SW480 (cell line): ENCODE measurements at regions not wholly inside any gene's neighbourhood (a gene's known extent, or its start where the extent isn't known, plus 50 kb on each side); places are given as distances from the start of the nearest gene placed in this dataset.
A peak's percentile ranks its signal among the peaks of the same experiment; 100 is the strongest.

Experiments used
- DNase-seq: peaks from one replicate; pipeline ENCODE4 v3.0.0-alpha.2; 2016; ENCODE audit warnings: low spot score

DNA sequence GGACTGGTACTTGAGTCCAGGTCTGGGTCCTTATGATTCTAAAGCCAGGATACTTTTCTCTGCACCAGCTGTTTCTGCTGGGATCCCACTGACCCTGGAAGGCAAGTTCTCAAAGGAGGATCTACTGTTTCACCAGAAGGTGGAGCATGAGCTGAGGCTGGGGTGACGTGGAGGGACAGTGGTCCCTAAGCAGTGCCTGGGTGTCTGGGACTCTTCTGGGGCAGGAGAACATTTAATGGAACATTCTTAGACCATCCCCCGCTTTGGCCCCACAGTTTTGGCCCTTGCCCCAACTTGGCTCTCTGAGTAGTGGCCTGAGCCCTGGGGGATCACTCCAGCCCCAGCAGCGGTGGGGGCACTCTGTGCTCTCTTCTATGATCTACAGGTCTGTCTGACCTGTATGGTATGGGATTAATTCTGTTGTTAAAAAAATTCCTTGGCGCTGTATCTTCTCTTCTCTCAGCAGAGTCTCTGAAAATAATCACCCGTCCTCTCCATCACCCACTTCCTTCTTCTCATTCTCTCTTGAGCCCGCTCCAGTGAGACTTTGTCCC lies 60.3 kb upstream of the CSF3R start:
- peak; percentile 24 for DNase-seq

DNA sequence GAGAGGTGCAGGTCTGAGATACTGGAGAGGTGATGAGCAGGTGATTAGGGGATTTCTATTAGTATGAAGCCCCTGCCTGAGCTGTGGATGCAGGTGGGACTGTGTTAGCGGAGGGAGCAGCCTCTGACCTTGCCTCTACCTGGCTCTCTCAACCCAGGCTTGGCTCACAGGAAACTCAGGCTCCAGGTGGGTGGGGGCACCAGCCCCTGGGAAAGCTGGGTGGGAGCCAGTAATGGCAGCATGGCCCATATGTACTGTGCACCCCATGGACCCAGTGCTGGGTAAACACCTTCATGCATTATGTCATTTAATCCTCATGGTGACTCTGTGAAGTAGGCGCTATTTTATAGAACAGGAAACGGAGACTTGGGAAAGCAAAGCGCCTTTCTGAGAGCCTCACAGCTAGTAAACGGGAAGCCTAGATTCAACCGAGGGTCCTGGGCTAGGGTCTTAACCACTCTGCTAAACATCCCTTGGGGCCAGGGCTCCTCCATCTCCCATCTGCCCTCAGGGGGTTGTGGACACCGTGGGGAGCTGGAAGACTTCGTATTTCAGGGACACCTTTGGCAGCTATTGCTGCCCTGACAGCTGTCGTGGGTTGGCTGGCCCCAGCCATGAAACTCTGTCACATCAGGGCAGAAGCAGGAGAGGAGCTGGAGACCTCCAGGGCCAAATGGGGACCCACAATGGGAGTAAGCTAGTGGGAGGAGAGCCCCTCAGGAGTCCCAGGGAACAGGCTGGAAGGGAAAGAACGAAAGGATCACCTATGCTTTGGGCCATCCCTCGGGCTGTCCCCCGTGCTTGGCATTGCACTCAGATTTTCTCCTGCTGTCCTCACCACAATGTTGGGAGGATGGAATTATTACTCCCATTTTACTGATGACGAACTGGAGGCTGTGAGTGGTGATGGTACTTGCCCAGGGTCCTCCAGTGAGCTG lies 59.6 kb upstream of the CSF3R start:
- no peak for DNase-seq

DNA sequence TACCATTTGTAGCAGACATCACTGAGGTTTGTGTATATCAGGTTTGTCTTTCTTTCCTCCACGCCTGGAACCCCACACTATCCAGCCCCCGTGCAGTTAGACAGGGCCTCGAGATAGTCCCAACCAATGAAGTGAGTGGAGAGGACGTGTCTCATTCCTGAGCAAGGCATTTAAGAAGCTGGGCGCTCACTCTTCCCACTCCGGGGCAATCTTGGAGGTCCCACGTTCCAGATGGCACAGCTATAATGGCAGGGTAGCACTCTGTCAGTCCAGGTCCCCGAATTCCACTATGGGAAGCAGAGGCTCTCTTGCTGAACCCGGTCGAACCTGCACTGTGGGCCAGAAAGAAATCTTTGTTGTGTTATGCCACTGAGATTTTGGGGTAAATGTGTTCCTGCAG lies 57.3 kb upstream of the CSF3R start:
- no peak for DNase-seq

DNA sequence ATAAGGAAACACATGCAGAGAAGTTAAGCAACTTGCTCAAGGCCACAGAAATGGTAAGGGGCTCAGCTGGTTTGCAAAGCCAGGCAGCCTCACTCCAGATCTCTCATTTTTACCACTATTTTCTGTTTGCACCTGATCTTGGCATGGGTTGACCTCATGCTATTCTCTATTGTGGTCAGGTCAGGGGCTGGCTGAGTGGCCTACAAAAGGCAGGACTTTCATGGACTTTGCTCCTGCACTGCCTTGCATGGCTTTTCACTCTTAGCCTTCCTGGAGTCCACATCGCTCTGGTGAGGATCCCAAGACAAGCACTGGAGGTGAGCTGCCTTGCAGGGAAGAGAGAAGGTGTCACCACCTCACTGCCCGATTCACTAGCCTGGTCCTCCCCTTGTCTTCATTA lies 56.8 kb upstream of the CSF3R start:
- DNase-seq, result no peak

DNA sequence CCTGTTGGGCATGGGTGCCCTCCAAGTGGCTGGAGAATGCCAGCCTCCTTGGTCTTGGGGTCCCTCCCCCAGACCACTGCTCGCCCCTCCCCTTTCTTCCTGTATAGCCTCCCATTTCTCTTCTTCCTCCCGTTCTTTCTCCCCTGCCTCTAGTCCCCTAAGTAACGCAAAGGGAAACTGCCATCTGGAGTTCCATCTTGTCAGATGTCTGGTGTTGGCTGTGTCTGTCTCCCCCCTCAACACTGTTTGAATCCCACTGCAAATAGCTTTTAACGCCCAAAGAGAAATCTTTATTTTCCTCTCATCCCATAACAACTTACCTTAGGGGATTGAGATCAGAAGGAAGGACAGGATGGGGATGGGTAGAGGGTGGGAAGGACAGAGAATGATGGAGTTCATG lies 55.3 kb upstream of the CSF3R start:
- DNase-seq, result no peak

DNA sequence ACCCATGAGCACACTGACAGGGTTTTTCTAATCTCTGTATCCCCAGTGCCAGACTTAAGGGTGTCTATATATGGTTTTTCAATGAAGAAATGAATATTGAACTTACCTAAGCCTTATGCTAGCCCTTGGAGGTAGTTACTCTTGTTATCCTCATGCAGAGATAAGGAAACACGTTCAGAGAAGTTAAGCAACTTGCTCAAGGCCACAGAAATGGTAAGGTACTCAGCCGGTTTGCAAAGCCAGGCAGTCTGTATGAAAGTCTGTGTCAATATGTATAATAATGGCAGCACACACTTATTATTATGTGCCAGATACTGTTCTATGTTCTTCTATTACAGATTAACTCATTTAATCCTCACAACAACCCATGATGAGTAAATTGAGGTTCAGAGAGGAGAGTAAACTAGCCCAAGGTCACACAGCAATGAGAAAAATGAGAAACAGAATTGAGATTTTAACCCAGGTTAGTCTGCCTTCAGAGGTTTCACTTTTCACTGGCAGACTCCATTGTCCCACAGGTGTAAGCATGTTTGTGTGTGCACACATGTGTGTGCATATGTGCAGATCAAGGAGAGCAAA lies 54.6 kb upstream of the CSF3R start:
- DNase-seq, result no peak

DNA sequence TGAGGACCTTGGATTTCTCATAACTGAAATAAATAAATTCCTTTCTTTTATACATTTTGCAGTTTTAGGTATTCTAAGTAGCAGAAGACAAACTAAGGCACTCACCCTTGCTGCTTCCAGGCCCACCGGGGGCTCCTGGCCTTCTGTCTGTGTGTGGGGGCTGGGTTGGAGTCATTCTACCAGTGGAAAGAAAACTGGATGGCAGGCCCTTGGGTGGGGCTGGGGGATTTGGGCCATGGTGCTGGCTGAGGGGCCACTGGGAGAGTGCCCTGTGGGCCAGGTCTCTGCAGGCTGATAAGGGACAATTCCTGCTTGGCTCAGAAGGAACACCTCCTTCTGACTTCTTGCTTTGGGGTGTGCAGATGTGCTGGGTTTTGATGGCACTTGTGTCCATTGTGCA lies 54.0 kb upstream of the CSF3R start:
- DNase-seq, result no peak

DNA sequence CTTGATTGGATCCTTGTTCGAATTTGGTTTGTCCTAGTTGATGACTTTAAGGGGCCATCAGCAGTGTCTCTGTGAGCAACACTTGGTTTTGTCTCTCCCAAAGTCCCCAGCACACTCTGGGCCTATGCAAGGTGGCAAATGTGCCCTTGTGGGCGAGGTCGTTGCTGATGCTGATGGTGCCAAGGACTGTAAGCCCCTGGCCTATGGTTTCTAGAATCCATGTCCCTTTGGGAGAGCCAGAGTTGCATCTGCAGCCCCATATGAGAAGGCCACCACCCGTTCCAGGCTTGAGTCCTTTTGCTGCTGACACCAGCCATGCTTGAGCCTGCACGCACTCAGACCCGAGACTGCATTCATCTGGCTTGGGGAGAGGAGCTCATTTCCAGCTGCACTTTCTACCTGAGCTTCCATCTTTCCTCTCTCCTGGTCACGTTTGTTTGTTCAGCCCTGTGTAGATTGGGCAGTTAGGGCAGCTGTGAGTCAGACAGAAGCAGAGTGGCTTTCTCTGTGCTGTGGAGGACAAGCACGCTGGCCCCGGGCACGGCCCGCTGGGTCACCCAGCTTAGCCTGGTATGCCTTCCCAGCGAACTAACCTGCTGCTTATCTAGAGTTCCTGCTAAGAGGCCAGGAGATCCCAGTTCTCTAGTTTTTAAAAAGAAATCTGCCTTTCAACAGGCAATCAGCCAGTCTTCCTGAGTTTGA lies 52.1 kb upstream of the CSF3R start:
- DNase-seq, result no peak

DNA sequence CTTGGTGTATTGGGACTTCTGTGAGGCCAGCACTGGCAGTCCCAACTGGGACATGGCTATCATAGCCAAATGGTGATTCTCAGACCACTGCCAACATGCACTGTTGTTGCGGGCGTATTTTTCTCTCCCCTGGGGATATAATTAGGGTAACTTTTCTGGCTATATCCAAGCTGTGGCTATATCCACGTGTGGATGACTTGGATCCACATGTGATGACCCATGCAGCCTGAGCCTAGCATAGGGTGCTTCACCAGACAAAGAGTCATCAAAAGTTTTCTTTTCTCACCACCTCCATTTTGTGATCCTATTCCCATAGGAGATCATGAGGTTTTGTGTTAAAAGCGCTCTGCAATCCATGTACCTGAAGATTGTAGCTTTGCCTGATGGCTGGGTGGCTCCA lies 51.2 kb upstream of the CSF3R start:
- no peak for DNase-seq

DNA sequence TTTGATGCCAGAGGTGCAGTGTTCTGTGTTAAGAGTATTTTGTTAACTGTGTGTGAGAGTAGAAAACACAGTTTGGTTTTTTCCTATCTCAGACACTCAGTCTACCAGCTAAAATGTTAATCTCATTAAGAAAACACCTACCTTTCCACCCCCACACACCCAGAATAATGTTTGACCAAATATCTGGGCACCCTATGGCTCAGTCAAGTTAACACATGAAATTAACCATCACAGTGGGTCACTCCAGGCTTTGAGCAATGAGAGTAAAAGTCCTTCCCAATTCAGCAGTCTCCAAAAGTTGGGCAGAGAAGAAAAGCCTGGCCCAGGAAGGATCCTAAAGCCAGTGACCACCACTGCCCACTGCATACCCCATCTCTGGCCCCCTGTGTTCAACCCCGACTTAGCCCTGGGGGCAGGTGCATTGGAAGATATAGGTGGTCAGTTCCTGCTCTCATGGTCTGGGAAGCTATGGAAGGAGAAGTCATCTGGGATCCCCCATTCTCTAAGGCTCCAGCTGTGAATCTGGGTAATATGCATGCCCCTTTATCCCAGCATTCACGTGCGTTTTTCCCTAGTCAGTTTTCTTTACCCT lies 50.2 kb upstream of the CSF3R start:
- DNase-seq, result no peak
